EL (cell line): ENCODE measurements at regions not wholly inside any gene's neighbourhood (a gene's known extent, or its start where the extent isn't known, plus 50 kb on each side); places are given as distances from the start of the nearest gene placed in this dataset.
A peak's percentile ranks its signal among the peaks of the same experiment; 100 is the strongest.
"Not testable (repeated sequence)": the region's sequence is repeated elsewhere in the genome, so short reads cannot be mapped to it uniquely, and the experiment has no call there.

Experiments
- DNase-seq: peaks from one replicate; pipeline ENCODE4 v3.0.0-alpha.2; 2016

- DNase-seq: no peak
These were observed 373.5 kb downstream of the SEMA3D start for GRCh38 chr7:84813376-84813775.

GRCh38 chr7:84812021-84812420, 374.8 kb downstream of the SEMA3D start:
- DNase-seq: no peak

GRCh38 chr7:84811362-84811761, 375.5 kb downstream of the SEMA3D start:
- no peak for DNase-seq

GRCh38 chr7:84809877-84810276, 377.0 kb downstream of the SEMA3D start:
- DNase-seq: no peak

GRCh38 chr7:84803979-84804378, 382.9 kb downstream of the SEMA3D start:
- no peak for DNase-seq

- no peak for DNase-seq
These were observed 385.5 kb downstream of the SEMA3D start for GRCh38 chr7:84801396-84801795.

GRCh38 chr7:84800846-84801245, 386.0 kb downstream of the SEMA3D start:
- DNase-seq: no peak

- no peak for DNase-seq
These were observed 387.8 kb downstream of the SEMA3D start for GRCh38 chr7:84799106-84799505.

GRCh38 chr7:84792231-84792893, 394.5 kb downstream of the SEMA3D start:
- no peak for DNase-seq

GRCh38 chr7:84790882-84791281, 396.0 kb downstream of the SEMA3D start:
- DNase-seq: peak; percentile 31

GRCh38 chr7:84786073-84786472, 400.8 kb downstream of the SEMA3D start:
- no peak for DNase-seq

GRCh38 chr7:84784450-84784849, 402.4 kb downstream of the SEMA3D start:
- no peak for DNase-seq

GRCh38 chr7:84783141-84783778, 403.6 kb downstream of the SEMA3D start:
- no peak for DNase-seq

GRCh38 chr7:84781838-84782237, 405.0 kb downstream of the SEMA3D start:
- DNase-seq: no peak

- no peak for DNase-seq
These were observed 406.4 kb downstream of the SEMA3D start for GRCh38 chr7:84780158-84781124.

GRCh38 chr7:84757761-84758160, 429.1 kb downstream of the SEMA3D start:
- no peak for DNase-seq

- no peak for DNase-seq
These were observed 440.5 kb downstream of the SEMA3D start for GRCh38 chr7:84746353-84746752.

- DNase-seq: no peak
These were observed 442.5 kb downstream of the SEMA3D start for GRCh38 chr7:84744385-84744784.

- DNase-seq: no peak
These were observed 448.2 kb downstream of the SEMA3D start for GRCh38 chr7:84738583-84739150.

GRCh38 chr7:84735677-84736076, 451.2 kb downstream of the SEMA3D start:
- DNase-seq: no peak

GRCh38 chr7:84735011-84735410, 451.8 kb downstream of the SEMA3D start:
- DNase-seq: peak; percentile 55

- DNase-seq: not testable (repeated sequence)
These were observed 452.9 kb downstream of the SEMA3D start for GRCh38 chr7:84733976-84734375.

GRCh38 chr7:84730864-84731263, 456.0 kb downstream of the SEMA3D start:
- not testable (repeated sequence) for DNase-seq
